Immature natural killer cell (primary cell): ENCODE measurements at regions not wholly inside any gene's neighbourhood (a gene's known extent, or its start where the extent isn't known, plus 50 kb on each side); places are given as distances from the start of the nearest gene placed in this dataset.
"Not testable (repeated sequence)": the region's sequence is repeated elsewhere in the genome, so short reads cannot be mapped to it uniquely, and the experiment has no call there.

Source experiments
- DNase-seq, 3 donors: peaks; one replicate each; pipeline ENCODE4 v3.0.0; 2022; ENCODE audit warnings: mixed read lengths in 1 of 3
- H3K27ac Mint-ChIP-seq, 6 donors: one replicate each; pipeline ENCODE4 v1.8.0; 2020; ENCODE audit warnings: mixed read lengths in 6 of 6, mild to moderate bottlenecking in 5 of 6, inconsistent platforms in 4 of 6, moderate library complexity in 3 of 6
- H3K27me3 Mint-ChIP-seq, 3 donors: one replicate each; pipeline ENCODE4 v1.8.0; 2020 to 2021; ENCODE audit warnings: low read depth in 3 of 3, mild to moderate bottlenecking in 3 of 3, mixed read lengths in 3 of 3, moderate library complexity in 3 of 3, inconsistent platforms in 1 of 3
- H3K36me3 Mint-ChIP-seq, 3 donors: one replicate each; pipeline ENCODE4 v1.8.0; 2020; ENCODE audit warnings: mixed read lengths in 3 of 3, inconsistent platforms in 2 of 3, mild to moderate bottlenecking in 2 of 3
- H3K4me1 Mint-ChIP-seq, 2 donors: one replicate each; pipeline ENCODE4 v1.8.0; 2020; ENCODE audit warnings: inconsistent platforms in 2 of 2, mild to moderate bottlenecking in 2 of 2, mixed read lengths in 2 of 2, moderate library complexity in 1 of 2
- H3K4me3 Mint-ChIP-seq, 5 donors: one replicate each; pipeline ENCODE4 v1.8.0; 2020; ENCODE audit warnings: mild to moderate bottlenecking in 5 of 5, mixed read lengths in 5 of 5, inconsistent platforms in 3 of 5, moderate library complexity in 3 of 5
- H3K9me3 Mint-ChIP-seq, 6 donors: one replicate each; pipeline ENCODE4 v1.8.0; 2020; ENCODE audit warnings: mild to moderate bottlenecking in 6 of 6, mixed read lengths in 6 of 6, inconsistent platforms in 4 of 6, moderate library complexity in 3 of 6

DNA sequence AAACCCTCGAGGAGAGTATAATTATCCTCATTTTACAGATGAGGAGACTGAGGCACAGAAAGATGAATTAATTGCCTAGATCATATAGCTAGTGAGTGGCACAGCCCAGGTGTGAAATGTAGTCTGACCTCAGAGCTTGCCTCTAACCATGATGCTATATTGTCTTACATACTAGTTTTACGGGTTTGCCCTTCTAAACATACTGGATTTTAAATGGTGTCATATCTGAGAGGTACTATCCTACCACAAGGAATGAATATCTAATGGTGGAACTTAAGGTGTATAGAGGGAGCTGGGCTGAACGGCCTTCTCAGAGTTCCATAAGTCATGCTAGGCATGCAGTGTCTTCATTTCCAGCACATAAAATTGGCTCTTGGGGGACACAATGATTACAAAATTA, 77.9 kb upstream of the EDEM3 start:
- Mint-ChIP-seq H3K36me3 (peaks cover 10 to 29% (median 29%) of the 10 kb centered on the region in 3 donors), H3K27ac (peak overlapping the region in 2 of 6 donors; percentile 55 to 59), H3K9me3 (peaks cover 0 to 5% (median 0%) of the 10 kb centered on the region in 6 donors), H3K4me3 (no peak overlapping the region), H3K4me1 (no peaks in the 10 kb centered on the region), H3K27me3 (no peaks in the 10 kb centered on the region)
- DNase-seq: no peak

DNA sequence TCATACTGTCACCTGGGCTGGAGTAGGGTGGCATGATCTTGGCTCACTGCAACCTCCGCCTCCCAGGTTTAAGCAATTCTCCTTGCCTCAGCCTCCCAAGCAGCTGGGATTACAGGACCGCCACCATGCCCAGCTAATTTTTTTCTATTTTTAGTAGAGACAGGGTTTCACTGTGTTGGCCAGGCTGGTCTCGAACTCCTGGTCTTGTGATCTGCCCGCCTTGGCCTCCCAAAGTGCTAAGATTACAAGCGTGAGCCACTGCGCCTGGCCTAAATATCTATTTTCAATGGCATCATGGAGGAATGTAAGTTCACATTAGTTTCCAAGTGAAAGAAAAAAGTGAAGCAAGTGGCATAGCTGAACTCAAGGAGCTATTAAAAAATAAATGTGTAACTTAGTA, 74.8 kb upstream of the EDEM3 start:
- peaks cover 10 to 43% (median 27%) of the 10 kb centered on the region in 3 donors for H3K36me3 Mint-ChIP-seq
- not testable (repeated sequence) for H3K9me3 Mint-ChIP-seq, H3K27me3 Mint-ChIP-seq, H3K27ac Mint-ChIP-seq, DNase-seq, H3K4me3 Mint-ChIP-seq, H3K4me1 Mint-ChIP-seq

DNA sequence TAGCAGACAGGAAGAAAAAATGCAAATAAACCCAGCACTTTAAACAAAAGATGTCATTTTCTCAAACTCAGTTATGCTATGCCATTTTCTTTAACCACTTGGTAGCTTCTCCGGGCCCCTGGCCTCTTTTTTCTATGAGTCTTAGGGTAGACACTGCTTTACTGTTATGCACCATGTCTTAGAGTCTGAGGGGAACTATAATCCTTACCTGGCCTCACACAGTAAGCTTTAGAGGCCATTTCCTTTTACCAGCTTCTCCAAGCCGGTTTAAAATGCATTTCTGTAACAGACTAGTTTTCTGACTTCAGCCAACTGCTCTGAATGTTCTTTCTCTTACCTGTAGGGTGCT, 73.7 kb upstream of the EDEM3 start:
- H3K36me3 Mint-ChIP-seq: peaks cover 15 to 47% (median 35%) of the 10 kb centered on the region in 3 donors
- no peaks in the 10 kb centered on the region for H3K4me1 Mint-ChIP-seq
- no peak for DNase-seq
- H3K4me3 Mint-ChIP-seq: no peak overlapping the region
- no peak overlapping the region for H3K27ac Mint-ChIP-seq
- no peaks in the 10 kb centered on the region for H3K27me3 Mint-ChIP-seq
- H3K9me3 Mint-ChIP-seq: no peaks in the 10 kb centered on the region

DNA sequence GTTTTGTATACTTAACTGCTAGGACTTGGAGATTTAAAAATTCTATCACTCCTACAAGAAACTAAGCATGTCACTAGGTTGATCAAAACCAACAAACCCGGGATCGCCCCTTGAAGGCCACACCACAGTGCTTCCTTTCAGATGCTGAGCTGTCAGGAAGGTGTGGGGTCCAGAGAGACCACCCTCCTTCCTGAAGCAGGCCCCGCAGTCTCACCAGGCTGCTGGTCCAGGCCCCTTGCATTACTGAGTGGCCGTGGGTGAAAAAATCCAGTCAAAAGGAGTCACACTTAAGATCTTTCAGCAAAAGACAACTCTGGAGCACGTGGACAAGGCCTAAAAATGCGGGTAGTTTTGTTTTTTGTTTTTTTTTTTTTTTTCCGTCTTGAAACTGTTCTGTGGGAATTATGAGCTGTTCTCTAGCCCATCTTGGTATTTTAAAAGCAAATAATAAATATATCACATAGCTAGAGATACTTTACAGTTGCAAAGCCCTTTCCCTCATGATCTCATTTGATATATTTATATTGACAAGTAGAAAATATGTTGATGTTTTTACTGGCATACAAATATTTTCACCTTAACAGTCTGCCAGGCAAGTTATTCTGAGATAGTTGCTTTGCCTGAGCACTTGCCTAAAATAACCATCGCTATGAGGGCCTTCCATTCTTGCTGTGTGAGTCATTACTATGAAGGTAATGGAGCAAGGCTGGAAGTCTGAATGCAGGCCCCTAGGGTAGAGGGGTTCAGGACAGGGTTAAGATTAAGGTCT, 73.1 kb upstream of the EDEM3 start:
- Mint-ChIP-seq H3K36me3 (peaks cover 19 to 47% (median 40%) of the 10 kb centered on the region in 3 donors), H3K27ac (no peak overlapping the region)

DNA sequence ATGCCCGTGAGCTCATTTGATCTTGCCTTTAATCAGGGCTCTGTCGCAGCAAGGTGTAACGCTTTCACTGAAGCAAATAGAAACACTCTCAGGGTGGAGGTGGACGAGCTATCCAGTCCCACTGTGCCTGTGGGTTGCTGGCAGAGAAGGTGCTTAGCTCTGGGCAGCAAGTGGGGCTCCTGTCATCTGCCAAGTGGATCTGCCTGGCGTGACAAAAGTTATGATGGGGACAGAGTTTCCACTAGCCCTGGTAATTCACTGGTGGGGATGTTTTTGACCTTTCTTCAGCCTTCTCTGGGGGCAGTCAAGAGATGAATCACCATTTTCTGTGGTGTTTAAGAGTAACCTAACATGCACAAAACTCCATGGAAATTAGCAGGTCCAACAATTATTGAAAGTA, 71.3 kb upstream of the EDEM3 start:
- H3K4me1 Mint-ChIP-seq: no peaks in the 10 kb centered on the region
- H3K4me3 Mint-ChIP-seq: no peak overlapping the region
- peaks cover 23 to 47% (median 45%) of the 10 kb centered on the region in 3 donors for H3K36me3 Mint-ChIP-seq
- DNase-seq: no peak
- H3K9me3 Mint-ChIP-seq: no peaks in the 10 kb centered on the region
- H3K27ac Mint-ChIP-seq: peak overlapping the region in 1 of 6 donors; percentile 32
- H3K27me3 Mint-ChIP-seq: no peaks in the 10 kb centered on the region

More for the DNA sequence above, 73.1 kb upstream of the EDEM3 start:
- Mint-ChIP-seq H3K9me3 (no peaks in the 10 kb centered on the region), H3K27me3 (no peaks in the 10 kb centered on the region), H3K4me1 (no peaks in the 10 kb centered on the region), H3K4me3 (no peak overlapping the region)
- DNase-seq: no peak

DNA sequence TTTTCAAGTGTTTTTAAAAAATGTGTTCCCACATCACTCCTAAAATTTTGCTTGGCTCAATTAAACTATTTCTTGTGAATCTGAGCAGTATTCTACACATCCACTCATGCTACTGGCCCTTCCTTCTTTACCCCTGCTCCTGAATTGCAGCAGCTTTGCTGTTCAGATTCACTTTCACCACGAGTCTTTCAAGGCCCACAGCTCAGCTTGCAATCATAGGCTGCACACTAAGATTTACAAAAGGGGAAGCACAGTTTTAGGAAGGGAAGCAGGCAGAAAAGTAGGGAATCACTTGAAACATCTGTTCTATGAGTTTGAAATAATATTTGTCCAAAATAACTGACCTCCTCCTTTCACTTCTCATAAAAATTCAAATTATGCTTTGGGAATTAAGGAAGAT, 70.9 kb upstream of the EDEM3 start:
- no peak for DNase-seq
- no peaks in the 10 kb centered on the region for H3K4me1 Mint-ChIP-seq
- no peak overlapping the region for H3K4me3 Mint-ChIP-seq
- no peaks in the 10 kb centered on the region for H3K27me3 Mint-ChIP-seq
- H3K36me3 Mint-ChIP-seq: peaks cover 23 to 51% (median 49%) of the 10 kb centered on the region in 3 donors
- peak overlapping the region in 3 of 6 donors; percentile 29 to 76 (median 32) for H3K27ac Mint-ChIP-seq
- H3K9me3 Mint-ChIP-seq: no peaks in the 10 kb centered on the region

DNA sequence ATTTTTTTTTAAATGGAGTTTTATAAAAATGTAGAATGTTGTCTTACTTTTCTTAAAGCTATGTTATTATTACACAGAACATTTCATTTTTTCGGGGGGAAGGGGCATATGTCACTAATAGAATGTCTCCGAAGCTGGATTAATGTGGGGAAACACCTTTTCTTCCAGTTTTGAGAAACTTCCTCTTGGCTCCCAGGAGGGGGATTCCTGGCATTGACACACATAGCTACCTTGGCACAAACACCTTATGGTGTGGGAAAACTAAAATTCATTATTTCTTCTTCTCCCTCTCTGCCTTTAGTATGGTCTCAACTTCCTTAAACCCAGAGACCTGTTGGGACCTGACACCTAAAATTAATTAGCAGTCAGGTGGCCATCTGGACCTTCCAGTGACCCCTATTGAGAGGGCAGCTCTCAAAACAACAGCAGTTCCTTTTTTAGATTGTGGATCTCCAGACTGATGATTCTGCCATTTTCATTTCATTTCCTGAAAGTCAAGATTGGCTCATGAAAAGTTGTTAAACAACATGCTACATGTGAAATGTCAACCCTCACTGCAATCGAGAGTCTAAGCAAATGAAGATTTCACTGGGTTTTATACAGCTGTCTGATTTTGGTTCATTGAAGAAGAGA, 70.1 kb upstream of the EDEM3 start:
- no peaks in the 10 kb centered on the region for H3K9me3 Mint-ChIP-seq
- H3K27ac Mint-ChIP-seq: peak overlapping the region in 3 of 6 donors; percentile 50 to 76 (median 57)
- H3K27me3 Mint-ChIP-seq: no peaks in the 10 kb centered on the region
- H3K4me1 Mint-ChIP-seq: no peaks in the 10 kb centered on the region
- no peak for DNase-seq
- peaks cover 19 to 49% (median 47%) of the 10 kb centered on the region in 3 donors for H3K36me3 Mint-ChIP-seq
- no peak overlapping the region for H3K4me3 Mint-ChIP-seq

DNA sequence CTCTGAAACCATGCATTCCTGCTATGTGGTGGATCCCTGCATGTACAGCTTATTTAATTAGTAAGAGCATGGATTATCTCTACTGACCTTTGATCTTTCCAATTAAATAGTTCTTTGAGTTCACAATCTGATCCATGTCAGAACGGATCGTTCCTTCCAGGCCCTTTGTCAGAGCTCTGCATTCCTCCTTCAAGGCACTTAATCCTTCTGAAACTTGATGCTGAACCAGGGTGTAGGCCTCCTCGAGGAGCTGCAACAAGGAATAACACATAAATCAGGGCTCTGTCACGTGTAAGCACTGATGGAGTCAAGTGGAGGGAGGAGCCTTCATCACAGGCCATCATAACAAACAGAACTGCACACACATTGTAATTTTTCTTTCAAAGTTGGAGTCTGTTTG, 68.4 kb upstream of the EDEM3 start:
- no peak for DNase-seq
- Mint-ChIP-seq H3K4me3 (no peak overlapping the region), H3K27me3 (no peaks in the 10 kb centered on the region), H3K27ac (peak overlapping the region in 2 of 6 donors; percentile 9 to 13), H3K4me1 (no peaks in the 10 kb centered on the region), H3K9me3 (no peaks in the 10 kb centered on the region), H3K36me3 (peaks cover 33 to 58% (median 58%) of the 10 kb centered on the region in 3 donors)

DNA sequence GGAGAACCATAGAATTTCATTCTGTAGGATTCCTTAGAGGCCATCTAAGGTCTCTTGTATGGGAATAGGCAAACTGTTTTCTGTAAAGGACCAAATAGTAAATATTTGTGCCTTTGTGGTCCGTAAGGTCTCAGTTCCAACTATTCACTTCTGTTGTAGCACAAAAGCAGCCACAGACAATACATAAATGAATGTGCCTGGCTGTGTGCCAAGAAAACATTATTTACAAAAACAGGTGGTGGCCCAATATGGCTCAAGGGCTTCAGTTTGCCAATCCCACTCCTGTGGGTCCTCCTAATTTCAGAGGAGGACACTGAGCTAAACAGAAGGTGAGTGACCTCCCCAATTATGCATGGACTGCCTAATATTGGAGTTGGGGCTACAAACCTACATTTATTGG, 67.6 kb upstream of the EDEM3 start:
- Mint-ChIP-seq H3K4me3 (no peak overlapping the region), H3K27ac (peak overlapping the region in 1 of 6 donors; percentile 9), H3K36me3 (peaks cover 41 to 67% (median 61%) of the 10 kb centered on the region in 3 donors), H3K4me1 (no peaks in the 10 kb centered on the region), H3K9me3 (peaks cover 0 to 2% (median 0%) of the 10 kb centered on the region in 6 donors), H3K27me3 (no peaks in the 10 kb centered on the region)
- no peak for DNase-seq

DNA sequence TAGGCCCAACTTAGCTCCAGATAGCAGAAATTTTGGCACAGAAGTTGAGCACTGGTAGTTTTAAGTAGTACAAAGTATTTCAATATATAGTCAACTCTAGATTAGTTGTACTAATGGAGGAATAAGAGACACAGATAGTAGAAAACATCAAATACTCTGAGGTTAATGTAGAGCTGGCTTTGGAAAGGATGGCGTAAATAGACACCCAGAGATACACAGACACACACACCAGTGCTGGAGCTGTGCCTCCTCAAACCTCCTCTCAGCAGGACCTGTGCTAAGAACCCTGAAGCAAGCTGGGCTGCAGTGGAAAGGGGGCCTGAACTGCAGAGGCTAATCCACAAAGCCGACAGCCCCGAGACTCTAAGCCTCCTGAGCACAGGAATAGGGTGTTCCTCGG, 67.0 kb upstream of the EDEM3 start:
- Mint-ChIP-seq H3K9me3 (peaks cover 0 to 2% (median 0%) of the 10 kb centered on the region in 6 donors), H3K27me3 (no peaks in the 10 kb centered on the region), H3K4me3 (no peak overlapping the region), H3K36me3 (peaks cover 41 to 72% (median 64%) of the 10 kb centered on the region in 3 donors), H3K27ac (no peak overlapping the region), H3K4me1 (no peaks in the 10 kb centered on the region)
- no peak for DNase-seq

DNA sequence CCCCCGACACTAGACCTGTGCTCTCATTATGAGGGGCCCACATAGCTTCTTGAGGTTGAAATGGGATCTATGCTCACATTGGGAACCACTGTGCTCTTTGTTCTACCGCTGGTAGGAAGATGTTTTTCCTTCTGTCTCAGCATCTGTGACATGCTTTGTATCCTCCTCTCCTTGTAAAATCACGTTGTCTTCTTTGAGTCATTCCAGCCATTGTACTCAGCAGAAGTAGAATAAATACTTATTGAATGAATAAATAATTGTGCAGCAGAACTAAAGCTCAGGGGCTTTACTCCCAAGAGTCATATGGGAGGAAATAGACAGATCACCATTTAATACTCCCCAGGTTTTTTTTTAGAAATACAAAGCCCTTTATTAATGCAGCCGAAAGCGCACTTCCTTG, 66.3 kb upstream of the EDEM3 start:
- DNase-seq: no peak
- Mint-ChIP-seq H3K9me3 (peaks cover 0 to 2% (median 0%) of the 10 kb centered on the region in 6 donors), H3K4me3 (no peak overlapping the region), H3K36me3 (peaks cover 45 to 77% (median 61%) of the 10 kb centered on the region in 3 donors), H3K27me3 (no peaks in the 10 kb centered on the region), H3K4me1 (no peaks in the 10 kb centered on the region), H3K27ac (no peak overlapping the region)

DNA sequence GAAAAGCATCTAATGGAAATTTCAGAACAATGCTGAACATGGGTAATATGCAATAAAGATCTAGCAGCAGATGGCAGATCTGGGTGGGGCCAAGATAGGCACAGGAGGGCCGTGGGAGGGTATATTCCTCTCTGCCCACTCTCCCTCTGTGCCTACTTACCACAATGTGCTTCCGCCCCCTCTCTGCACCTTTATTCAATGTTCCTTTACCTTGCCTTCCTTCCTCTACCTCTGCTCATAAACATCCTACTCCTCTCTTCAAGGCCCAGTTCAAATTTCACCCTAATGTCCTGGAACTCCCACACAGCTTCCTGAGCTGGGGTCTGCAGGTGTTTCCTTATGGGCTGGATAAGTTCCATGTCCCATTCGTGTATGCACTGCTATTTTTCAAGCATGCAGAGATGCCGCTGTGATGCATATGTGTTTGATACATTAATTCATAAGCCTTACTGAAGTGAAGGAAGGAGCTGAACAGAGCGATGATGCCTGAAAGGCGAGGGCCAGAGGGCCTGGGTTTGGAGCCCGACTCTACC, 65.6 kb upstream of the EDEM3 start:
- Mint-ChIP-seq H3K27ac (peak overlapping the region in 2 of 6 donors; percentile 3 to 43), H3K4me1 (no peaks in the 10 kb centered on the region), H3K27me3 (no peaks in the 10 kb centered on the region), H3K4me3 (no peak overlapping the region), H3K36me3 (peaks cover 45 to 83% (median 58%) of the 10 kb centered on the region in 3 donors), H3K9me3 (peaks cover 0 to 2% (median 0%) of the 10 kb centered on the region in 6 donors)
- DNase-seq: no peak

DNA sequence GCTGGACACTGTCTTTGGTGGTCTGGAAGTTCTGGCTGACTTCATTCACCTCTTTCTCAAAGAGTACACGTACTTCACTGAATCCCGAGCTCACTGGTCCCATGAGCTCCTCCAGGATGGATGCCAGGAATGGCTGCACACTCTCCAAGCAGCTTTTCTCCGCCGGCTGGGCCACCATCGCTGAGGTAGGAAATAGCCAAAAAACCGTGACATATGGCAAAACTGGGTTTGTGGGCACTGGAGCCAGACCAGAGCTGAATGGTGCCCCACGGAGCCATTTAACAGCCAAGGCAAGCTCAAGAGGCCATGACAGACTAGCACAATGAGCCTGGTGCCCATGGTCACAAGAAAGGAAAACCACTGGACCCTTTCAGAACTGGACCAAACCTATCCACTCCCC, 64.0 kb upstream of the EDEM3 start:
- Mint-ChIP-seq H3K36me3 (peaks cover 40 to 83% (median 55%) of the 10 kb centered on the region in 3 donors), H3K4me1 (no peaks in the 10 kb centered on the region), H3K27me3 (no peaks in the 10 kb centered on the region), H3K4me3 (no peak overlapping the region), H3K9me3 (peaks cover 0 to 2% (median 0%) of the 10 kb centered on the region in 6 donors), H3K27ac (no peak overlapping the region)
- DNase-seq: no peak

DNA sequence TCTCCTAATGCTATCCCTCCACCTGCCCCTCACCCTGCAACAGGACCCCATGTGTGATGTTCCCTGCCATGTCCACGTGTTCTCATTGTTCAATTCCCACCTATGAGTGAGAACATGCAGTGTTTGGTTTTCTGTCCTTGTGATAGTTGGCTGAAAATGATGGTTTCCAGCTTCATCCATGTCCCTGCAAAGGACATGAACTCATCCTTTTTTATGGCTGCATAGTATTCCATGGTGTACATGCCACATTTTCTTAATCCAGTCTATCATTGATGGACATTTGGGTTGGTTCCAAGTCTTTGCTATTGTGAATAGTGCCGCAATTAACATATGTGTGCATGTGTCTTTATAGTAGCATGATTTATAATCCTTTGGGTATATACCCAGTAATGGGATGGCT, 62.3 kb upstream of the EDEM3 start:
- H3K27ac Mint-ChIP-seq, H3K4me3 Mint-ChIP-seq, H3K27me3 Mint-ChIP-seq, DNase-seq, H3K4me1 Mint-ChIP-seq, H3K9me3 Mint-ChIP-seq: not testable (repeated sequence)
- H3K36me3 Mint-ChIP-seq: peaks cover 35 to 70% (median 54%) of the 10 kb centered on the region in 3 donors
